Neuronal stem cell (in vitro differentiated cells): ENCODE measurements at regions not wholly inside any gene's neighbourhood (a gene's known extent, or its start where the extent isn't known, plus 50 kb on each side); places are given as distances from the start of the nearest gene placed in this dataset.

Experiments
- DNase-seq: peaks from one replicate; pipeline ENCODE4 v3.0.0-alpha.2; 2013; ENCODE audit warnings: low spot score
- H2AFZ ChIP-seq: one replicate; pipeline ENCODE4 v1.6.1; 2013; ENCODE audit warnings: mild to moderate bottlenecking, low read length, inconsistent platforms
- H2AK5ac ChIP-seq: 2 replicates; pipeline ENCODE4 v1.6.1; 2013; ENCODE audit warnings: low read depth, mild to moderate bottlenecking, inconsistent platforms, low read length, moderate library complexity, mixed read lengths
- H2BK120ac ChIP-seq: 2 replicates; pipeline ENCODE4 v1.6.1; 2013; ENCODE audit warnings: low read depth, mild to moderate bottlenecking, inconsistent platforms, low read length, moderate library complexity, mixed read lengths
- H2BK12ac ChIP-seq: one replicate; pipeline ENCODE4 v1.6.1; 2013; ENCODE audit warnings: low read length, inconsistent platforms
- H2BK15ac ChIP-seq: 2 replicates; pipeline ENCODE4 v1.6.1; 2013; ENCODE audit warnings: mild to moderate bottlenecking, low read length, inconsistent platforms, mixed read lengths
- H2BK5ac ChIP-seq: one replicate; pipeline ENCODE4 v1.6.1; 2013; ENCODE audit warnings: inconsistent platforms, mild to moderate bottlenecking, low read length, moderate library complexity
- H3K14ac ChIP-seq: one replicate; pipeline ENCODE4 v1.6.1; 2013; ENCODE audit warnings: low read length, inconsistent platforms
- H3K18ac ChIP-seq: 2 replicates; pipeline ENCODE4 v1.6.1; 2013; ENCODE audit warnings: low read length, inconsistent platforms
- H3K23ac ChIP-seq: 2 replicates; pipeline ENCODE4 v1.6.1; 2013; ENCODE audit warnings: low read depth, mild to moderate bottlenecking, mixed read lengths, low read length, inconsistent platforms; ENCODE audit not compliant: poor library complexity
- H3K27ac ChIP-seq: replicated peaks from 3 replicates; pipeline ENCODE4 v1.5.1; 2013; ENCODE audit warnings: low read length, inconsistent platforms
- H3K27me3 ChIP-seq, 3 experiments: 2 replicates each; pipeline ENCODE4 v1.6.1; 2013; ENCODE audit warnings: low read length in 3 of 3, mild to moderate bottlenecking in 2 of 3, inconsistent platforms in 1 of 3, low read depth in 1 of 3, mixed read lengths in 1 of 3, moderate library complexity in 1 of 3; ENCODE audit not compliant: control insufficient read depth in 3 of 3, insufficient read depth in 3 of 3
- H3K36me3 ChIP-seq, 2 donors: replicated peaks in 1 of 2; 2 replicates each; pipeline ENCODE4 v1.6.1; 2013; ENCODE audit warnings: low read length in 2 of 2; ENCODE audit not compliant: control insufficient read depth in 2 of 2, insufficient read depth in 2 of 2
- H3K4ac ChIP-seq: 2 replicates; pipeline ENCODE4 v1.6.1; 2013; ENCODE audit warnings: inconsistent platforms, mild to moderate bottlenecking, low read length, moderate library complexity
- H3K4me1 ChIP-seq, 2 donors: 1 replicate in 1 of 2; 2 replicates in 1 of 2; pipeline ENCODE4 v1.6.1; 2013; ENCODE audit warnings: low read length in 2 of 2, low read depth in 1 of 2; ENCODE audit not compliant: control insufficient read depth in 2 of 2, insufficient read depth in 1 of 2
- H3K4me2 ChIP-seq: one replicate; pipeline ENCODE4 v1.6.1; 2013; ENCODE audit warnings: mild to moderate bottlenecking, low read length, inconsistent platforms; ENCODE audit not compliant: insufficient read depth, poor library complexity, severe bottlenecking
- H3K4me3 ChIP-seq, 2 donors: 2 replicates each; pipeline ENCODE4 v1.5.1; 2013; ENCODE audit warnings: low read length in 2 of 2, mild to moderate bottlenecking in 2 of 2, inconsistent platforms in 1 of 2, moderate library complexity in 1 of 2
- H3K79me1 ChIP-seq: one replicate; pipeline ENCODE4 v1.6.1; 2013; ENCODE audit warnings: low read depth, mild to moderate bottlenecking, inconsistent platforms, low read length, moderate library complexity
- H3K9ac ChIP-seq: one replicate; pipeline ENCODE4 v1.6.1; 2013; ENCODE audit warnings: mild to moderate bottlenecking, low read depth, low read length, inconsistent platforms; ENCODE audit not compliant: poor library complexity
- H3K9me3 ChIP-seq, 2 donors: replicated peaks in 1 of 2; 2 replicates each; pipeline versions ENCODE3 to v1.6.1; 2013; ENCODE audit warnings: low read length in 2 of 2, mild to moderate bottlenecking in 2 of 2, inconsistent platforms in 1 of 2, low read depth in 1 of 2, mixed read lengths in 1 of 2, moderate library complexity in 1 of 2; ENCODE audit not compliant: control insufficient read depth in 2 of 2, insufficient read depth in 1 of 2
- H4K8ac ChIP-seq: one replicate; pipeline ENCODE4 v1.6.1; 2013; ENCODE audit warnings: low read depth, mild to moderate bottlenecking, inconsistent platforms, low read length, moderate library complexity
- H4K91ac ChIP-seq: one replicate; pipeline ENCODE4 v1.6.1; 2013; ENCODE audit warnings: low read length, low read depth, mild to moderate bottlenecking, inconsistent platforms; ENCODE audit not compliant: poor library complexity
- WGBS, 2 donors: extraction: QIAGEN DNeasy Blood & Tissue Kit; methylation state at CpG; one replicate each; pipeline ENCODE4 v1.1.7; 2013; ENCODE audit warnings: missing lambda C conversion rate in 2 of 2, mixed read lengths in 1 of 2; ENCODE audit not compliant: insufficient read length in 2 of 2, insufficient replicate concordance in 1 of 2; ENCODE audit errors: extremely low coverage in 2 of 2; 5-methylcytosine and 5-hydroxymethylcytosine counted together

DNA sequence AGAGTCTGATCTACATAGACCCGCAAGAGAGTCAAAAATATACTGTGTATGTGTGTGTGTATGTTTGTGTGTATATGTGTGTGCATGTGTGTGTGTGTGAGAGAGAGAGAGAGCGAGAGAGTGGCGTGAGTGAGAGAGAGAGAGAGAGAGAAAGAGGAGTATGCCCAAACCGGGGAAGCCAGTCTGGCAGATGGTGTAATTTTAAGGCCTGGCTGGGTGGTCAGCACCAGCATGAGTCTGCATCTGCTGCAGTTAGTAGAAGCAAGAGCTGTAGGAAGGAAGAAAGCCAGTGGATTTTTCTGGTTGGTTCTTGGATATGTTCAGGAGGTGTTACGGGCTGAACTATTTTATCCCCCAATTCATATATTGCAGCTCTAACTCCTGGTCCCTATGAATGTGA lies 75.2 kb downstream of the ACTBL2 start:
- no peak overlapping the region for H2BK15ac ChIP-seq
- no peaks in the 10 kb centered on the region for H3K79me1 ChIP-seq
- no peak overlapping the region for H2BK12ac ChIP-seq
- no peak overlapping the region for H3K9ac ChIP-seq
- H2AK5ac ChIP-seq: no peak overlapping the region
- H3K4me1 ChIP-seq: no peaks in the 10 kb centered on the region
- no peaks in the 10 kb centered on the region for H3K36me3 ChIP-seq
- H4K91ac ChIP-seq: no peak overlapping the region
- no peak for DNase-seq
- no peak overlapping the region for H3K4me3 ChIP-seq
- H3K4me2 ChIP-seq: no peak overlapping the region
- no peaks in the 10 kb centered on the region for H3K27me3 ChIP-seq
- no peak overlapping the region for H3K4ac ChIP-seq
- no peak overlapping the region for H3K27ac ChIP-seq
- no peaks in the 10 kb centered on the region for H3K9me3 ChIP-seq
- no peak overlapping the region for H3K14ac ChIP-seq
- 100% methylated on average over 1 of the region's 5 CpGs; no CpG with 5 or more reads in 1 of the 2 donors for WGBS, 2 donors
- no peak overlapping the region for H4K8ac ChIP-seq
- H2BK5ac ChIP-seq: no peak overlapping the region
- H3K18ac ChIP-seq: no peak overlapping the region
- no peak overlapping the region for H2AFZ ChIP-seq
- no peak overlapping the region for H2BK120ac ChIP-seq
- no peak overlapping the region for H3K23ac ChIP-seq

- Histone ChIP-seq H3K4ac (no peak overlapping the region), H3K4me1 (no peaks in the 10 kb centered on the region), H2AK5ac (no peak overlapping the region), H3K14ac (no peak overlapping the region), H3K9me3 (no peaks in the 10 kb centered on the region), H3K4me3 (no peak overlapping the region), H2BK5ac (no peak overlapping the region), H3K23ac (no peak overlapping the region), H3K27me3 (no peaks in the 10 kb centered on the region), H3K4me2 (no peak overlapping the region), H3K9ac (no peak overlapping the region), H2AFZ (no peak overlapping the region), H2BK15ac (no peak overlapping the region), H2BK120ac (no peak overlapping the region), H3K36me3 (no peaks in the 10 kb centered on the region), H4K91ac (no peak overlapping the region), H3K79me1 (no peaks in the 10 kb centered on the region), H2BK12ac (no peak overlapping the region), H3K27ac (no peak overlapping the region), H3K18ac (no peak overlapping the region), H4K8ac (no peak overlapping the region)
- DNase-seq: no peak
- no CpG with 5 or more reads among the region's 2 CpGs for WGBS, 2 donors
Measured at GRCh38 chr5:57406641-57407040, 76.0 kb downstream of the ACTBL2 start.

GRCh38 chr5:57405984-57406383 lies 76.6 kb downstream of the ACTBL2 start:
- Histone ChIP-seq H3K4ac (no peak overlapping the region), H3K27me3 (no peaks in the 10 kb centered on the region), H3K79me1 (no peaks in the 10 kb centered on the region), H4K91ac (no peak overlapping the region), H3K27ac (no peak overlapping the region), H2BK5ac (no peak overlapping the region), H3K4me3 (no peak overlapping the region), H3K9me3 (no peaks in the 10 kb centered on the region), H3K4me2 (no peak overlapping the region), H2BK120ac (no peak overlapping the region), H2BK12ac (no peak overlapping the region), H3K9ac (no peak overlapping the region), H2AK5ac (no peak overlapping the region), H3K18ac (no peak overlapping the region), H3K14ac (no peak overlapping the region), H4K8ac (no peak overlapping the region), H3K4me1 (no peaks in the 10 kb centered on the region), H3K36me3 (no peaks in the 10 kb centered on the region), H3K23ac (no peak overlapping the region), H2AFZ (no peak overlapping the region), H2BK15ac (no peak overlapping the region)
- no peak for DNase-seq

DNA sequence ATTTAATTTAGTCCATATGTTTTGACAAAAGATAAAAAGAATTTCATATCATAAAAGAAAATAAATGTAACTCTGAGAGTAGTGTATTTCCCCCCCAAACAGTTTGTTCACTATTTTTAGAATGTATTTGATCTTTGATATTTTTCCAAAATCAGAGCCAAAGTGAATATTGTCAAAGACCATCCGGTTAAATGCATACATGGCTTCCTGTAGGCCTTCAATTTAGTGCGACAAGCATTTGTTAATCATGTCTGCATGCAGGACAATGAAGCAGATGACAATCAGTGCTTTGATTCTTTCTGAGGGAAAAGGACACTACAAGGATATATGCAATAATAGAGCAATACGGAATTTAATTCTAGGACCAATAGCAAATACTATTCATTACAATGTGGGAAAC lies 79.8 kb downstream of the ACTBL2 start:
- Histone ChIP-seq H2AK5ac (no peak overlapping the region), H4K91ac (no peak overlapping the region), H3K4me1 (no peaks in the 10 kb centered on the region), H2BK120ac (no peak overlapping the region), H2BK5ac (no peak overlapping the region), H3K79me1 (no peaks in the 10 kb centered on the region), H3K4me3 (no peak overlapping the region), H3K27me3 (no peaks in the 10 kb centered on the region), H3K36me3 (no peaks in the 10 kb centered on the region), H3K4me2 (no peak overlapping the region), H3K4ac (no peak overlapping the region), H2AFZ (no peak overlapping the region), H3K14ac (no peak overlapping the region), H3K23ac (no peak overlapping the region), H4K8ac (no peak overlapping the region), H3K9ac (no peak overlapping the region), H2BK15ac (no peak overlapping the region), H2BK12ac (no peak overlapping the region), H3K9me3 (no peaks in the 10 kb centered on the region), H3K27ac (no peak overlapping the region), H3K18ac (no peak overlapping the region)
- no peak for DNase-seq
- WGBS, 2 donors: no CpG with 5 or more reads among the region's 3 CpGs
